DND-41 (cell line): ENCODE measurements at regions not wholly inside any gene's neighbourhood (a gene's known extent, or its start where the extent isn't known, plus 50 kb on each side); places are given as distances from the start of the nearest gene placed in this dataset.

Experiments
- EZH2 ChIP-seq: IDR thresholded peaks from 3 replicates; pipeline ENCODE4 v1.6.1; 2012; ENCODE audit warnings: borderline replicate concordance, low read depth, mild to moderate bottlenecking, moderate library complexity, low read length, inconsistent platforms; ENCODE audit not compliant: severe bottlenecking
- TF ChIP-seq, protein P1 (sequence below): IDR thresholded peaks from 2 replicates; pipeline ENCODE4 v1.5.1; 2012; ENCODE audit warnings: borderline replicate concordance, low read length, moderate library complexity, mild to moderate bottlenecking; ENCODE audit not compliant: poor library complexity, severe bottlenecking; ENCODE audit errors: extremely low read depth

DNA sequence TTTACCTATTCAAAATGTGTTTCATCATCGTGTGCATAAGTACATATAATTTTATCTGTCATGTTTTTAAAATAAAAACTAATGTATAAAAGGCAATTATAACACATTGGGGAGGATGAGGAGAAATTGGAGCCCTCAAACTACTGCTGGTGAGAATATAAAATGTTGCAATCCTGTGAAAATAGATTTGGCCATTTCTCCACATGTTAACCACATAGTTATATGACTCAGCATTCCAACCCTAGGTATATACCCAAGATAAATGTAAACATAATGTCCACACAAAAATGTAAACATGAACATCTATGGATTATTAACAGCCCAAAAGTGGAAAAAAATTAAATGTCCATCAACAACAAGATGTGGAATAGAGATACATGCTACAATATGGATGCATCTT is 928.0 kb upstream of the FAT3 start:
- TF ChIP-seq, protein P1, sequence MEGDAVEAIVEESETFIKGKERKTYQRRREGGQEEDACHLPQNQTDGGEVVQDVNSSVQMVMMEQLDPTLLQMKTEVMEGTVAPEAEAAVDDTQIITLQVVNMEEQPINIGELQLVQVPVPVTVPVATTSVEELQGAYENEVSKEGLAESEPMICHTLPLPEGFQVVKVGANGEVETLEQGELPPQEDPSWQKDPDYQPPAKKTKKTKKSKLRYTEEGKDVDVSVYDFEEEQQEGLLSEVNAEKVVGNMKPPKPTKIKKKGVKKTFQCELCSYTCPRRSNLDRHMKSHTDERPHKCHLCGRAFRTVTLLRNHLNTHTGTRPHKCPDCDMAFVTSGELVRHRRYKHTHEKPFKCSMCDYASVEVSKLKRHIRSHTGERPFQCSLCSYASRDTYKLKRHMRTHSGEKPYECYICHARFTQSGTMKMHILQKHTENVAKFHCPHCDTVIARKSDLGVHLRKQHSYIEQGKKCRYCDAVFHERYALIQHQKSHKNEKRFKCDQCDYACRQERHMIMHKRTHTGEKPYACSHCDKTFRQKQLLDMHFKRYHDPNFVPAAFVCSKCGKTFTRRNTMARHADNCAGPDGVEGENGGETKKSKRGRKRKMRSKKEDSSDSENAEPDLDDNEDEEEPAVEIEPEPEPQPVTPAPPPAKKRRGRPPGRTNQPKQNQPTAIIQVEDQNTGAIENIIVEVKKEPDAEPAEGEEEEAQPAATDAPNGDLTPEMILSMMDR, result no peak
- TF ChIP-seq EZH2, result no peak
